ENCODE measurements at regions not wholly inside any gene's neighbourhood (a gene's known extent, or its start where the extent isn't known, plus 50 kb on each side); places are given as distances from the start of the nearest gene placed in this dataset.

- no peak for TF ChIP-seq EZH2 (optimal IDR thresholded peaks at IDR 0.05; ENCODE audit: low read depth, low read length)
- TF ChIP-seq EZH2phosphoT487 (IDR thresholded peaks at IDR 0.05; ENCODE audit: low read length) = no peak
These were observed 563.4 kb downstream of the BMP2 start for GRCh38 chr20:7330850-7331249.
